ENCODE measurements at regions not wholly inside any gene's neighbourhood (a gene's known extent, or its start where the extent isn't known, plus 50 kb on each side); places are given as distances from the start of the nearest gene placed in this dataset.

DNA sequence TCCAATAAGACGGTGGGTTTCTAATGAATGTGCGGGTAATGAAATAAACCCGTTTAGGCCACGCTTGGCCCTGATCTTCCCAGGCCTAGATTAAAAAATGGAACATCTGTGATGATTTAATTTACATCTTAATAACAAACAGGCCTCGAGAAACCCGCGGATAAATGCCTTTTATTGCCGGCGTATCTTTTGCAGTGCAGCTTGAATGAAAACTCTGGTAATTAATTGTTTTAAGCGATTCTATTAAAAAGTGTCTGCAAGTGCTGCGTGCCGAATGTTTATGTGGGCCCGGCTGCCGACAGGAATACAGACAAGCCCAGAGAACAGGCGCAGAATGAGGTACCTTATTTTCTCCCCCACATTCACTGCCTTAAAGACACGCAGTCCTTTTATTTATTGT lies 420.7 kb downstream of the MN1 start:
- no peak for DNase-seq (ENCODE audit: low read depth)

DNA sequence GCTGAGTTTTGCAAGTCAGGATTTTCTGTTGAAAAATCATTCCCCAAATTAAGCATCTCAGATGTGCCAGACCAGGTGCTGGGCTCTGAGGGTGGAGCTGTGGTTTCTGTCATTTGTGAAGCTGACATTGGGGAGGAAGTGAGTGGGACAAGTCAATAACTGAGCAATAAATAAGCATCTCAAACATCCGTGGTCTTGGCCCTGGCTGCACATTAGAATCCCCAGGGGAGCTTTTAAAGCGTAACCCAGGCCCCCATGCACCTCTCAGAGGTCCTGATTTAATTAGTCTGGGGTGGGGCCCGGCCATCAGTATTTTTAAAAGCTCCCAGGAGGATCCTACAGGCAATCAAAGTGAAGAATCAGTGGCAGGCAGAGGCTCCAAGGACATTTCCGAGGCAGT lies 420.0 kb downstream of the MN1 start:
- DNase-seq (ENCODE audit: low read depth) = no peak

DNA sequence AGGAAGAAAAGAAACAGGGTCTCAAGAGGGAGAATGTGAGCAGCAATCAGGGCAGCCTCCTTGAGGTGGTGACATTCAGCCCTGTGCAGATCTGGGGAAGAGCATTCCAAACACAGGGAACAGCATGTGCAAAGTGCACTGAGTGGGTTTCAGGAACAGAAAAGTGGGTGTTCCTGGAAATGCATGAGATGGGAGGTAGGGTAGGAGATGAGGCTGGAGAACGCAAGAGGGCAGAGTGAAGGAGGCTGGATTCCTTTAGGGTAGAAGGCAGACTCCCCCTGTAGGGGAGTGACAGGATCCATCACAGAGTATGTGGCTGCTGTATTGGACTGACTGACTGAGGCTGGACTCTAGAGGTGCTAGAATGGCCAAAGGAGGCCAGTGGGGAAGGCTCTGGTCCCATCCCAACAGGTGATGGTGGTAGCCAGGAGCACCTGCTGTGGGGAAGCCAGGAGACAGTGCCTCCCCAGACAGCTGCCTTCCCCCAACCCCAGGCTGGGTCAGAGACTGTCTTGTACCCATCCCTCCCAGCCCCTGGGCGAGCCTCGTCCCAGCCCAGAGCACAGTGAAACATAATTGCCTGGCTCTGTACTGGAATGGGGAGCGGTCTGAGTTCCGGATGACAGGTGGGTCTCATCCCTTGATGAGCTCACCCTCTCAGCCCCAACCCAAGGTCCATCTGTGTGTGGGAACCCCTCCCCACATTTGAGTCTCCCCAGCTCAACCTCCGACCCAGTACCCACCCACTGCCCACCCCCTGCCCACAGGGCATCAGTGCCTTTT lies 419.4 kb downstream of the MN1 start:
- DNase-seq (ENCODE audit: low read depth) = no peak

DNA sequence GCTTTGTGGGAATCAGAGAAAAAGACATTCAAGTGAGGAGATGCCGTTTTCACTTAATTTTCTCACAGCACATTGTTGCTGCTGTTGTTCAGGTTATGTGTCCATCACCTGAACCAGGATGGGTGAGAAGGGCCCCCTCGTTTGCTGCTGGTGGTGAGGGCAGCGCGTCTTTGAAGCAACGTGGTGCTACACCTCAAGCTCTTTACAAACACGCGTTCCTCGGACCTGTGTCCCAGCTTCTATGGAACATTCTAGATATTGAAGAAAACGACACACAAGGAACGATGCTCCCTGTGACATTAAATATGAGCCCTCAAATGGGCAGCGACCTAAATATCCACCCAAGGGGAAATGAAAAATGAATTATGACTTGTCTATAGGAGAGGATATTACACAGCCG lies 418.6 kb downstream of the MN1 start:
- DNase-seq (ENCODE audit: low read depth) = no peak

DNA sequence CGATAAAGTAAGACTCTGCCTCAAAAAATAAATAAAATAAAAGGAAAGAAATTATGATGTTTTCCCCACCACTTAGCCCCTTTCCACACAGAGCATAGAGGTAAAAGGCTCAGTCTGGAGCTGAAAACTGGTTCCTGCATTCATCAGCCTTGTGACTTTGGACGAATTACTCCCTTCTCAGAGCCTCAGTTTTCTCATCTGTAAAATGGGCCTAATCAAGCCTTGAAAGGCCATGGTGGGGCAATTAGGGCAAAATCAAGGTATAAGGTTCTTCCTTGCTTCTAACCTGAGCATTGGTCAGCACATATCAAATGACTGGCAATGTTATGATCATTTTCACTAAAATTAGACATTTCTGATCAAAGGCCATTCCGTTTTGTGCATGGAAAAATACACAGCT lies 417.7 kb downstream of the MN1 start:
- DNase-seq (ENCODE audit: low read depth) = no peak

DNA sequence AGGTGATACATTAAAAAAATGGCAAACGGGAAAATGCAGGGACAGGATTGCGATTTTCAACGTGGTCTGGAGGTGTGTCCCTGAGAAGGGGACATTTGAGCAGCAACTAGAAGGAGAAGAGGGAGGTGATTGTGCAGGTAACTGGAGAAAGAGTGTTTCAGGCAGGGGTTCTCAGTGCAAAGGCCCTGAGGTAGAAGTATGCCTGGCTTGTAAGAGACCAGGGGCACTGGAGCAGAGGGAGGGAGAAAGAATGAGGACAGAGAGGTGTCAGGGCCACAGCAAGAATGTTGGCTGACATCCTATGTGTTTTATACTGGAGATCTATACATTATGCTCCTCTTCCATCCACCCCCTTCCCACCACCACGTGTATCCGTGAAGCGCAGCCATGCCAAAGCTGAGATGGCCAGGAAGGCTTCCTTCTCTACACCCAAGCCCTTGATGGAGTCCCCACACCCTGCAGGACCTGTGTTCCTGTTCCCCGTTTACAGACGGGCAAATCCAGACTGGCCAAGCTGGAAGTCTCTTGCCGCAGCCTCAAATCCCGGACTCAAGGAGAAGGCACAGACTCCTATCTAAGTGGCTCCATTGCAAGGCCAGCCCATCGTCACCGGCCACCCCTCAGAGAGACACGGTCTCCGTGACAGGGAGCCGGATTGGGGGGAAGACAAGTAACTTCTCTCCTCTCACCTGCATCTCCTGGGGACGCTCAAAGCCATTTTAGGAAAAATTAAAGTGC lies 416.1 kb downstream of the MN1 start:
- no peak for DNase-seq (ENCODE audit: low read depth)

DNA sequence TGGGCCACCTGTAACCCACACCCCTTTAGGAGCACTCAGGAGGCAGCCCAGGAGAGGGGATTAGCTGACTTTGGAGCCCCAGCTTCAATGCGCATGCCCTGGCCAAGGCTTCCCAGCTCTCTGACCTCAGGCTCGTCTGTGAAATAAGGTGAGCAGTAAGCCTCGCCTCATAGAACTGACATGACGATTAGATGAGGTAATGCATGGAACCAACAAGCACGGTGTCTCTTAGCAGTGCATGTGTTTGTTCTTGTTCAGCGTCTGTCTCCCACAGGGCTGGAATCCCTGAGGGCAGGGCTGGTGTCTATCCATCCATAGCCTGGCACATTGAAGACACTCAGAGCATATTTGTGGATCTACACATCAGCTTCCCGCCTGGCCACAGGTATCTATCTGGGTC lies 415.4 kb downstream of the MN1 start:
- DNase-seq (ENCODE audit: low read depth) = no peak

DNA sequence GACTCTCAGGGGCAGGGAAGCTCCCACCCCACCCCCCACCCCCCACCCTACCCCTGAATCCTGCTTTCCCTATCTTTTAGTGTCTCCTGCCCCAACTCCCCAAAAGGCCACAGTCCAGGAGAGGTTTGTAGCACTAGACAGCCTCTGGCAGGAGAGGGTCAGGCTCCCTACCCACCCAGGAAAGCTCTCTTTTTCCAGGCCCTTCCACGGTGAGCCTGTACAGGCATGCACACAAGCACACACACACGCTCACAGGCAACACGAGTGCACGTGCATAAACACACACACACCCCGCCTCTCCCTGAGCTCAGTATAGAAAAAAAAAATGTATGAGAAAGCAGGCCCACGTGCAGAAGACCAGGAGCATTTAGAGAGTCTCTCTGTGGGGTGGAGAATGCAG lies 414.0 kb downstream of the MN1 start:
- DNase-seq (ENCODE audit: low read depth) = no peak

DNA sequence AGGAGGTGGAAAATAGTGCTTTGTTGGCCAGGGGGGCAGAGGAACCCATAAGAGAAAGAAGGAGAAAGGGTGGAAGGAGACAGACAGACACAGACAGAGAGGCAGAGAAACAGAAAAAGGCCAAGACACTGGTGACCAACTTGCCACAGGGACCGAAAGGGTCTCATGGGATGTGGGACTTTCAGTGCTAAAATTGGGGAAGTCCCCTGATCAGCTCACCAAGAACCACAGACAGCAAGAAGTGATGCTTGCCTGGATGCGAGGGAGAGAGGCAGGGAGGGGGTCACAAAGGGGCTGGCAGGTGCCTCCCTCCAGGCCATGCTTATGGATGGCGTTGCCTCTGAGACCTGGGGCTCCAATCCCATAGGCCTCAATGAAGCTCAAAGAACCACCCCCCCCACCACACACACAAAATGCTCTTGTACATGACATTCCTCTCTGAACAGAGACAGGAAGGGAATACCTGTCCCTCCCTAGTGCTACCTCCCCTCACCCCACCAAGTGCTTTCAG lies 413.4 kb downstream of the MN1 start:
- no peak for DNase-seq (ENCODE audit: low read depth)

DNA sequence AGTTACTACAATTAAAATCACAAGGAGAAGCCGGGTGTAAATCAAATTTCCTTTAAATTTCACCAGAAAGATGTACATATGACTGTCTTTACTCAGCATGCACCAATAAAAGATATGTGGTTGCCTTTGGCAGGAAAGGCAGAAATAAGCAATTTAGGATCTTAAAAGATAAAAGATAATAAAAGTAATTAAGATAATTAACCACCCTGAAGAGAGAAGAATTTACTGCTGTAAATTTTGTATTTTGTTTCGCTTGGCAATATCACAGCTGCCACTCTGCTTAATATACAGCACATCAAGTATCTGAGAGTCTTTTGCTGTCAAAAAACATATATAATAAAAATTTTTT lies 411.9 kb downstream of the MN1 start:
- DNase-seq (ENCODE audit: low read depth) = no peak

DNA sequence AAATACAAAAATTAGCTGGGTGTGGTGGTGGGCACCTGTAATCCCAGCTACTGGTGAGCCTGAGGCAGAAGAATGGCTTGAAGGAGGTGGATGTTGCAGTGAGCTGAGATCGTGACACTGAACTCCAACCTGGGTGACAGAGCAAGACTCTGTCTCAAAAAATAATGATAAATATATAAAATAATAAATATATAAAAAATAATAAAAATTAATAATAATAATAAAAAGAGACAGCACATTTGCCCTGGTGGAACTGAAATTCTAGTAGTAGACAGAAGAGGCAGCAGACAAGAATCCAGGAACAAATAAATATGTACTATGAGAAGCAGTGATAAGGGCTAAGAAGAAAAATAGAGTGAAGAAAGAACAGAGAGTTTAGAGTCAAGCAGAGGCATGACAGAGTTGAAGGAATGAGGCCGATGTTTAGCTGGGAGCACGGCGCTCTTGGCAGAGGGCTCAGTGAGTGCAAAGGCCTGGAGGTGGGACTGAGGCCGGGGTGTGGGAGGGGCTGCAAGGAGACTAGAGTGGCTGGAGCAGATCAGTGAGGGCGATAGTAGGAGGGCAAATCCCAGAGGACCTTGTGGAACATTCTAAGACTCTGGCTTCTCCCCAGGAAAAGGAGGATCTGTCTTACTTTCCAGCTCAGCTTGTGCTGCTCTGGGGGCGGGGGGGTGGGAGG lies 410.3 kb downstream of the MN1 start:
- no peak for DNase-seq (ENCODE audit: low read depth)

DNA sequence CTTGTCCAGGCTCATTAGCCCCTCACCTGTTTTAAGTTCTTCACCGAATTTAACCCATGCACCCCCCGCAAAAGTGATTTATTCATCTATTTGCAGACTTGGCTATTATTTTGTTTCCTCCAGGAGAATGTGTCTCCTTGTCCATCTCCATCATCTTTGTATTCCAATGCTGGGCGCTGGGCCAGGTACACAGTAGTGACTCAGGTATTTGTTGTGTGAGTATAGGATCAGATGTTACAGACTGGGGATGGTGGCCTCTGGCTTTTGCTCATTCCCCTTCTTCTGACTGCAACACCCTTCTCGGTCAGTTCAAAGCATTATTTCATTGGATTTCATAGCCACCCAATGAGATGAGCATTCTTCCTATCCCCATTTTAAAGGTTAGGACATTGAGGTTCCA lies 408.2 kb downstream of the MN1 start:
- DNase-seq (ENCODE audit: low read depth) = no peak

DNA sequence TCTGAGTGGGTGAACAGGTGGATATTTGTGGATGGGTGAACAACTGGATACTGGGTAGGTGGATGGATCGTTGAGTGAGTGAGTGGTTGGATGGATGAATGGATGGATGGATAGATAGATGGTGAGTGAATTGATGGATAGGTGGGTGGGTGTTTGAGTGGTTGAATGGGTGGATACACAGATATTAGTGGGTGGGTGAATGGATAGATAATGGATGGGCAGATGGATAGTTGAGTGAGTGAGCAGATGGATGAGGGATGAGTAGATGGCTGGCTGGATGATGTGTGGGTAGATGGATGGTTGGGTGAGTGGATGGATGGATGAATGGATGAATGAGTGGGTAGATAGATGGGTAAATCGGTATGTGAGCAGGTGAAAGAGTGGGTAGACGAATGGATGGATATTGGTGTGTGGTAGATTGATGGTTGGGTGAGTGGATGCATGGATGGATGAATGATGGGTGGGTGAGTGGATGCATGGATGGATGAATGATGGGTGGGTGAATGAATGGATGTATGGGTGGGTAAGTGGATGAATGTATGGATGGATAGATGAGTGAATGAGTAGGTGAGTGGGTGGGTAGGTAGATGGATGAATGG lies 406.7 kb downstream of the MN1 start:
- DNase-seq (ENCODE audit: low read depth) = no peak

DNA sequence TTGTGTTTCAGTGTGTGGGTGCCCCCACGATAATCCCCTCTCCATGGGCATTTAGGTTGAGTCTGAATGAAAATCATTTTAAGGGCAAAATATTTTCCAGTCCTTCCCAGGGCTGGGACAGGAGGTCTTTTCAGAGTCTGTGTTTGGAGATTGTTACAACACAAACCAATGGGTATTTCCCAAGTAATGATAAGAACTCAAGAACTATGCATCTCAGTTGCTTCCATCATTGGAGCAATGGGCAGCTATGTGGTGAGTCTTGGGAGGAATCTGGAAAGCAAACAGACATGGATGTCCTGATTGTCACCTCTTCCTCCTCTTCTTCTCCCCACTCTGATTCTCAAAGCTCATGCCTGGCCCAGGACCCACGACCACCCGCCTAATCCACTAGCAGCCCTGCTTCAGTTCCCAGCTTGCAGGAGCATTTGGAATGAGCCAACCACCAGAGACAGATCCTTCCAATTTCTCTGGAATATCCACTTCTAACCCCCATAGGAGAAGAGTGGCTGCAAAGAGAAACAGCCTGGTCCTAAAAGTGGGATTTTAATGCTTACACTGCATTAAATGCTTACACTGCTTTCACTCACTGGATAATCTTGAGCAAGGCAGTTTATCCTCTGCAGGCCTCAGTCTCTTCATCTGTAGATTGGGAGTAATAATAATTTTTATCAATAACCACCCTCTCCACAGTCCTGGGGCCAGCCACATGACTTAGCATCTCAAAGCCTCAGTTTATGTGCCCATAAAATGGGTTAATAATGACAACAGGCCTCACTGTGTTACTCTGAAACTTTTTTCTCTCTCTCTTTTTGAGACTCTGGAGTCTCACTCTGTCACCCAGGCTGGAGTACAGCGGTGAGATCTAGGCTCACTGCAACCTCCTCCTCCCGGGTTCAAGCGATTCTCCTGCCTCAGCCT lies 404.3 kb downstream of the MN1 start:
- DNase-seq (ENCODE audit: low read depth) = no peak

DNA sequence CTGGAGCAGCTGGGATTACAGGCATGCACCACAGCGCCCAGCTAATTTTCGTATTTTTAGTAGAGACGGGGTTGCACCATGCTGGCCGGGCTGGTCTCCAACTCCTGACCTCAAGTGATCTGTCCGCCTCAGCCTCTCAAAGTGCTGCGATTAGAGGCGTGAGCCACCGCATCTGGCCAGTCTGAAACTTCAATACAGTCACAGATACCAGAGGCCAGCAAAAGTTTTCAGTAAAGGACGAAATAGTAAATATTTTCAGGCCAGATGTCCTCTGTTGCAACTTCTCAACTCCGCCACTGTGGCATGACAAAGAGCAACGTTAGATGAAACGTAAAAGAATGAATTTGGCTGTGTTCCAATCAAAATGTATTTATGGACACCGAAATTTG lies 403.6 kb downstream of the MN1 start:
- no peak for DNase-seq (ENCODE audit: low read depth)

DNA sequence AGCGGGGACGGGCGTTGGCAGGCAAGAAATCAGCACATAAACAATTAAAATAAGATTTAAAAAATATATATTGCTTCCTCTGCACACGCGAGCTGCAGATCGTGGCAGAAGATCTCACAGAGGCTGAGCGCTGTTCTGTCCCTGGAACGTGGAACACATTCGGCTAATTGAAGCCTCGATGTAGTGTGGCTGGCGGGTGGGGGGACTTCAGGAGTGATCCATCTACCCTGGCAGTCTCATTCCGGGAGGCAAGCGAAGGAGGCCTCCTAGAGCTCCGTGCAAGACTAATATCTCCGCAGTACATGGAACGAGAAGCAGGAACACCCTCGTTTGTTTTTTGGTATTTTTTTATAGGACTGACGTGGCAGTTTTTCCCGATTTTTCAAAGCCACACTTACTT lies 402.4 kb downstream of the MN1 start:
- no peak for DNase-seq (ENCODE audit: low read depth)

DNA sequence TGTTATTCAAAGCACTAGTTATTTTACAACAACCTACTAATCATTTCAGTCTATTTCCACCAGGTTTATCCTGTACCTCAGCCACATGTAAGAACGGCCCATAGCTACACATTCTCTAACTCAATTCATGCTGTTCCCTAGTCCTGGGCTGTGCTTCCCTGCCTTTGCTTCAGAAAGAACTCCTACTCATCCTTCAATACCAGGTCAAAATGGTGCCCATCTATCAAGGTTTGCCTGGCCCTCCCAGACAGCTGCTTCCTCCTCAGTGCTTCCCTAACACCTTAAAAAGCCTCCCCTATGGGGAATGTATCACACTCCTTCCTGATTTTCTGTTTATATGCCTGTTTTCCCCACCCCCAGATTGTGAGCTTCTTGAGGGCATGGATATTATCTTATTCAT lies 400.7 kb downstream of the MN1 start:
- DNase-seq (ENCODE audit: low read depth) = no peak

DNA sequence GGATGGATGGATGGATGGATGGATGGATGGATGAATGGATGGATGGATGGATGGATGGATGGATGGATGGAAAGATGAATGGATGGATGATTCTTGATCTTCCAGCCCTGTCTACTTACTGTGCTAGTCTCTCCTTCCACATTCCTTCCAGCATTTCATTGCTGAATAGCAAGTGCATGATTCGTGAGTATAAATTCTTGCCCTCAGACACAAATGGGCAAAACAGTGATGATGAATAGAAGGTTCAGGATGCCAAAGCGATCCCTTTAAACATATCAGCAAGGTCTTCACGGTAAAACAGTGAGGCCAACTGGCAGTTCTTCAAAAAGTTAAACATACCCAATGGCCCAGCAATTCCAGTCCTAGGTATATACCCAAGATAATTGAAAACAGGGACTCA lies 400.2 kb downstream of the MN1 start:
- DNase-seq (ENCODE audit: low read depth) = no peak

DNA sequence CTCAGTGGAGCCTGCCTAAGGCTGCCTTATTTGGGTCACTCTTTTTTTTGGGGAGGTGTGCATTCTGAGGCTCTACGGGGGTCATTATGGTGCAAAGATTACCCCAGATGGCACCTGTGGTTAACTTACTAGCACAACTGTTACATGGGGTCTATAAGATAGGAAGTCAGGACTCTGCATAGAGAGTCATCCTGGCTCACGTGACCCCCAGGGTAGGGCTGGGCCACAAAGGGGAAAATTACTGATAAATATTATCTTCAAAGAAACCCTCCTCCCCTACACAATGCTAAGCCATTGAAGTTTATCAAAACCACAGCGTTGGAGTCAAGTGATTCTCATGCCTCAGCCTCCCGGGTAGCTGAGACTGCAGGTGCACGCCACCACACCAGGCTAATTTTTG lies 397.1 kb downstream of the MN1 start:
- no peak for DNase-seq (ENCODE audit: low read depth)

DNA sequence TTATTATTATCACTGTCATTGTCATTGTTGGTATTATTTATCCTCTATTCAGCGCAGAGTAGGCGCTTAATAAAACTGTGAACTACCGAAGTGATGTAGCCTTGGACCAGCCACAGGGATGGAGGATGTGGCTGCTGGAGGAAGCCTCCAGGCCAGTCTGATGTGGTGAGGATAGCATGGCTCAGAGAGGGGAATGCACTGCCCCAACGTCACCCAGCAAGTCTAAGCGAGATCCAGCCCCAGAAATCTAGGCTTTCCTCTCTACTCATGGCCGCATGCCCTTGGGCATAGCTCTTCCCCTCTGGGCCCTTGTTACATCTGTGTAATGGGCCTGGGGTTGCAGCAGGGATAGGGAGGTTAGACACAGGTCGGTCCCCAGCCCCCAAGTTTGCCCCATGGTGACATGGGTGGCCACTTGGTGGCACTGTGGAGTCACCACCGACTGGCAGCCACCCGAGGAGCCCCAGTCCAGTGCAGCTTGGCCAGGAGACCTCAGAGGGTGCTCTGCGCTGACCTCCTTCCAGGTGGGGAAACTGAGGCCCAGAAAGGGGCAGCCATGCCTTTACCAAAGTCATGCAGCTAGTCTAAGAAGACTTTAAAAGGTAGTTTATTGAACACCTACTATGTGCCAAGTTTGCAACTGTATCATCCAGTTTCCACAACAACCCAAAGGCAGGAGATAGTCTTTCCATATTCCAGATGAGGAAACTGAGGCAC lies 395.7 kb downstream of the MN1 start:
- no peak for DNase-seq (ENCODE audit: low read depth)

Data from LHCN-M2 (cell line).